ENCODE measurements at regions not wholly inside any gene's neighbourhood (a gene's known extent, or its start where the extent isn't known, plus 50 kb on each side); places are given as distances from the start of the nearest gene placed in this dataset.

GRCh38 chr9:13645557-13645956 lies 366.1 kb upstream of the MPDZ start:
- TF ChIP-seq ETV6 (CRISPR knock-in tag; conservative IDR thresholded peaks at IDR 0.05) (no peak), CREM (IDR thresholded peaks at IDR 0.05) (no peak), CREM (CRISPR knock-in tag; IDR thresholded peaks at IDR 0.05) (no peak), ZNF790 (CRISPR knock-in tag; IDR thresholded peaks at IDR 0.05; ENCODE audit: borderline replicate concordance) (no peak)
